ENCODE measurements at regions not wholly inside any gene's neighbourhood (a gene's known extent, or its start where the extent isn't known, plus 50 kb on each side); places are given as distances from the start of the nearest gene placed in this dataset.

DNA sequence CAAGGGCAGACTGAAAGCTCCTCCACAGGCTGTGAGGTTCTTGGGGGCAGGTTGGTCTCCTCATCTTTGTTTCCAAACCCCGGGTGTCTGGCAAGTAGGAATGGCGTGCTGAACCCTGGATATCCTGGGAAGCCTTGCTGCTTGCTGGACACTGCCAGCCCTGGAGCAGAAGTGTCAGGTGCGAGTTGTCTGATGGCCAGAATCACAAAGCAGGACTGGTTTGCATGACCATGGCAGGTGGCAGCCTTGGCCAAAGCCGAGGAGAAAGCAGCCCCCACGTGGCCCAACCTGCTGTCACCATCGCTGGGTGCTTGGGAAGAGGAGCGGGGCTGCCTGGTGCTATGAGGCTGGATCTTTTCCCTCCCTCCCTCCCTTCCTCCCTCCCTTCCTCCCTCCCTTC, 309.5 kb upstream of the HS6ST1 start:
- no peak for TF ChIP-seq EZH2phosphoT487 (conservative IDR thresholded peaks at IDR 0.05; ENCODE audit: low read length)
- TF ChIP-seq, protein P1, sequence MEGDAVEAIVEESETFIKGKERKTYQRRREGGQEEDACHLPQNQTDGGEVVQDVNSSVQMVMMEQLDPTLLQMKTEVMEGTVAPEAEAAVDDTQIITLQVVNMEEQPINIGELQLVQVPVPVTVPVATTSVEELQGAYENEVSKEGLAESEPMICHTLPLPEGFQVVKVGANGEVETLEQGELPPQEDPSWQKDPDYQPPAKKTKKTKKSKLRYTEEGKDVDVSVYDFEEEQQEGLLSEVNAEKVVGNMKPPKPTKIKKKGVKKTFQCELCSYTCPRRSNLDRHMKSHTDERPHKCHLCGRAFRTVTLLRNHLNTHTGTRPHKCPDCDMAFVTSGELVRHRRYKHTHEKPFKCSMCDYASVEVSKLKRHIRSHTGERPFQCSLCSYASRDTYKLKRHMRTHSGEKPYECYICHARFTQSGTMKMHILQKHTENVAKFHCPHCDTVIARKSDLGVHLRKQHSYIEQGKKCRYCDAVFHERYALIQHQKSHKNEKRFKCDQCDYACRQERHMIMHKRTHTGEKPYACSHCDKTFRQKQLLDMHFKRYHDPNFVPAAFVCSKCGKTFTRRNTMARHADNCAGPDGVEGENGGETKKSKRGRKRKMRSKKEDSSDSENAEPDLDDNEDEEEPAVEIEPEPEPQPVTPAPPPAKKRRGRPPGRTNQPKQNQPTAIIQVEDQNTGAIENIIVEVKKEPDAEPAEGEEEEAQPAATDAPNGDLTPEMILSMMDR (IDR thresholded peaks at IDR 0.05; ENCODE audit: insufficient read depth, low read length, poor library complexity, severe bottlenecking), result no peak
